ENCODE measurements at regions not wholly inside any gene's neighbourhood (a gene's known extent, or its start where the extent isn't known, plus 50 kb on each side); places are given as distances from the start of the nearest gene placed in this dataset.

DNA sequence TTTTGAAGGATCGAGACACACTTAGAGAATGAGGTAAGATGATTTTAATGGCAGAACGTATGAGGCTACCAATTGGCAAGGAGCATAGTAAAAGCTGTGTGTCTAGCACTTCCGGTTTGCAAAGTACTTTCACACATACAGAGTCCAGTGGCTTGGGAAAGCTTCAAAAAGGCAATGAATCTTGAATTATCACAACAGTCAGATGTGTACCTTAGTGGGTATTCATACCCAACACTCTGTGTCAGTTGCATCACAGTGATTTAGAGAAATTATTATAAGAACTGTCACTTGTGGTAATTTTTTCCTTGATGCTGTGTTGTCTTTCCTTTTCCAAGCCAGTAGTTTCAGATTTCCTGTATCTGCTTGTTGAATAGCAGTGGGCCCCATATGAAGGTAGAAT lies 424.1 kb downstream of the PCNX1 start:
- peaks cover 78% of the 10 kb centered on the region for H3K79me2 ChIP-seq (ENCODE audit: insufficient read depth, low read length)
- no peaks in the 10 kb centered on the region for H3K9me3 ChIP-seq (ENCODE audit: insufficient read depth, low read length)
- TF ChIP-seq EZH2phosphoT487 (conservative IDR thresholded peaks at IDR 0.05; ENCODE audit: low read length), result no peak
- TF ChIP-seq, protein P1, sequence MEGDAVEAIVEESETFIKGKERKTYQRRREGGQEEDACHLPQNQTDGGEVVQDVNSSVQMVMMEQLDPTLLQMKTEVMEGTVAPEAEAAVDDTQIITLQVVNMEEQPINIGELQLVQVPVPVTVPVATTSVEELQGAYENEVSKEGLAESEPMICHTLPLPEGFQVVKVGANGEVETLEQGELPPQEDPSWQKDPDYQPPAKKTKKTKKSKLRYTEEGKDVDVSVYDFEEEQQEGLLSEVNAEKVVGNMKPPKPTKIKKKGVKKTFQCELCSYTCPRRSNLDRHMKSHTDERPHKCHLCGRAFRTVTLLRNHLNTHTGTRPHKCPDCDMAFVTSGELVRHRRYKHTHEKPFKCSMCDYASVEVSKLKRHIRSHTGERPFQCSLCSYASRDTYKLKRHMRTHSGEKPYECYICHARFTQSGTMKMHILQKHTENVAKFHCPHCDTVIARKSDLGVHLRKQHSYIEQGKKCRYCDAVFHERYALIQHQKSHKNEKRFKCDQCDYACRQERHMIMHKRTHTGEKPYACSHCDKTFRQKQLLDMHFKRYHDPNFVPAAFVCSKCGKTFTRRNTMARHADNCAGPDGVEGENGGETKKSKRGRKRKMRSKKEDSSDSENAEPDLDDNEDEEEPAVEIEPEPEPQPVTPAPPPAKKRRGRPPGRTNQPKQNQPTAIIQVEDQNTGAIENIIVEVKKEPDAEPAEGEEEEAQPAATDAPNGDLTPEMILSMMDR (IDR thresholded peaks at IDR 0.05; ENCODE audit: insufficient read depth, low read length, poor library complexity, severe bottlenecking), result no peak
- H3K36me3 ChIP-seq (ENCODE audit: low read length), result no peaks in the 10 kb centered on the region
- H3K9me2 ChIP-seq (replicated peaks; ENCODE audit: insufficient read depth, low read length), result no peaks in the 10 kb centered on the region
- H3K27ac ChIP-seq (ENCODE audit: low read depth, low read length), result no peak overlapping the region
- no peak overlapping the region for H3K4me2 ChIP-seq (ENCODE audit: low read depth, low read length, poor library complexity, severe bottlenecking)
- no peaks in the 10 kb centered on the region for H3K27me3 ChIP-seq (ENCODE audit: low read length)
- no peaks in the 10 kb centered on the region for H4K20me1 ChIP-seq (ENCODE audit: low read depth, low read length)
- no peak overlapping the region for H3K9ac ChIP-seq (ENCODE audit: low read length)
- no peak overlapping the region for H3K4me3 ChIP-seq (ENCODE audit: insufficient read depth, low read length, poor library complexity, severe bottlenecking)
- H2AFZ ChIP-seq (ENCODE audit: low read depth, low read length, severe bottlenecking), result no peak overlapping the region
- no peaks in the 10 kb centered on the region for H3F3A ChIP-seq (ENCODE audit: insufficient read depth)

DNA sequence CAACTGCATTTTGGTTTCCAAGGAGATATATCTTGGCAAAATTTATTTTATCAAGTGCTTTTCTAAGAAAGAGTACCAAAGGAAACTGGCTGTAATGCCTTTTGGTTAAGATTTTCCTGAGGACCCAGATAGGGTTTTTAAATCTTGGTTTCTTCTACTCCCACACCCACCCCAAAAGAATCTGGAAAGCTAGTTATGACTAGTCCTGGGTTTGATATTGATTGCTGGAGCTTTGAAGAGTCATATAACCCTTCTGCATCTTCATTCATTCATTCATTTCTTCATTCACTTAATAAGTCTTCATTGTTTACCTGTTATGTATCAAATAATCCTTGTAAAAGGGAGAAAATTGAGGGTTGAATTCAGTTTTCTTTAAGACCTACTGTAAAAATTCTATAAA lies 425.2 kb downstream of the PCNX1 start:
- no peaks in the 10 kb centered on the region for H3F3A ChIP-seq (ENCODE audit: insufficient read depth)
- H3K79me2 ChIP-seq (ENCODE audit: insufficient read depth, low read length), result peaks cover 81% of the 10 kb centered on the region
- no peak overlapping the region for H3K9ac ChIP-seq (ENCODE audit: low read length)
- TF ChIP-seq EZH2phosphoT487 (conservative IDR thresholded peaks at IDR 0.05; ENCODE audit: low read length), result no peak
- TF ChIP-seq, protein P1 (IDR thresholded peaks at IDR 0.05; ENCODE audit: insufficient read depth, low read length, poor library complexity, severe bottlenecking), result no peak
- no peak overlapping the region for H2AFZ ChIP-seq (ENCODE audit: low read depth, low read length, severe bottlenecking)
- no peaks in the 10 kb centered on the region for H4K20me1 ChIP-seq (ENCODE audit: low read depth, low read length)
- no peaks in the 10 kb centered on the region for H3K9me3 ChIP-seq (ENCODE audit: insufficient read depth, low read length)
- H3K36me3 ChIP-seq (ENCODE audit: low read length), result no peaks in the 10 kb centered on the region
- no peak overlapping the region for H3K4me2 ChIP-seq (ENCODE audit: low read depth, low read length, poor library complexity, severe bottlenecking)
- H3K27ac ChIP-seq (ENCODE audit: low read depth, low read length), result no peak overlapping the region
- no peak overlapping the region for H3K4me3 ChIP-seq (ENCODE audit: insufficient read depth, low read length, poor library complexity, severe bottlenecking)
- no peaks in the 10 kb centered on the region for H3K27me3 ChIP-seq (ENCODE audit: low read length)
- H3K9me2 ChIP-seq (replicated peaks; ENCODE audit: insufficient read depth, low read length), result no peaks in the 10 kb centered on the region

DNA sequence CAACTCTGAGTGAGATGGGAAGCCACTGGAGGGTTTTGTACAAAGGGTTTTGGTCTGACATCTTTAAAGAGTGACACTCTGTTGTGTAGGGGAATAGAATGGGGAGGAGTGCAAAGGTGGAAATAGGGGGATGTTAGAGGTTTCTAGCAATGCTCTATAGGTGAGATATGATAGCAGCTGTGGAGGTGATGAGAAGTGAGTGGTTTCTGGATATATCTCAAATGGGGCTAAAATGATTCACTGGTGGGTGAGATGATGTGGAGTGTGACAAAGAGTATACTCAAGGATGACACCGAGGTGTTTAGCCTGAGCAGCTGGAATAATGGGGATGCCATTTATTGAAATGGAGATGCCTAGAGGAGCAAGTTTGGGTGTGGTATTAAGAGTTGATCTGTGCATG lies 426.4 kb downstream of the PCNX1 start:
- Histone ChIP-seq H3K4me3 (ENCODE audit: insufficient read depth, low read length, poor library complexity, severe bottlenecking) (no peak overlapping the region), H3K79me2 (ENCODE audit: insufficient read depth, low read length) (peaks cover 78% of the 10 kb centered on the region), H2AFZ (ENCODE audit: low read depth, low read length, severe bottlenecking) (no peak overlapping the region), H4K20me1 (ENCODE audit: low read depth, low read length) (no peaks in the 10 kb centered on the region), H3K9ac (ENCODE audit: low read length) (no peak overlapping the region), H3K4me2 (ENCODE audit: low read depth, low read length, poor library complexity, severe bottlenecking) (no peak overlapping the region), H3K36me3 (ENCODE audit: low read length) (no peaks in the 10 kb centered on the region), H3K27ac (ENCODE audit: low read depth, low read length) (no peak overlapping the region), H3F3A (ENCODE audit: insufficient read depth) (no peaks in the 10 kb centered on the region), H3K9me2 (replicated peaks; ENCODE audit: insufficient read depth, low read length) (no peaks in the 10 kb centered on the region), H3K27me3 (ENCODE audit: low read length) (no peaks in the 10 kb centered on the region), H3K9me3 (ENCODE audit: insufficient read depth, low read length) (no peaks in the 10 kb centered on the region)
- no peak for TF ChIP-seq EZH2phosphoT487 (conservative IDR thresholded peaks at IDR 0.05; ENCODE audit: low read length)
- TF ChIP-seq, protein P1 (IDR thresholded peaks at IDR 0.05; ENCODE audit: insufficient read depth, low read length, poor library complexity, severe bottlenecking), result no peak

Measured in SU-DHL-6 (cell line).